Mesenchymal stem cell (in vitro differentiated cells and primary cell): ENCODE measurements at regions not wholly inside any gene's neighbourhood (a gene's known extent, or its start where the extent isn't known, plus 50 kb on each side); places are given as distances from the start of the nearest gene placed in this dataset.

ENCODE experiments used
- DNase-seq: peaks from one replicate; pipeline ENCODE4 v3.0.0-alpha.2; 2013
- H2AFZ ChIP-seq: one replicate; pipeline ENCODE4 v1.6.1; 2013; ENCODE audit warnings: low read depth, mild to moderate bottlenecking, control low read depth, inconsistent platforms, low read length, moderate library complexity
- H2AK5ac ChIP-seq: 2 replicates; pipeline ENCODE4 v1.6.1; 2013; ENCODE audit warnings: low read length, moderate library complexity, mild to moderate bottlenecking, inconsistent platforms; ENCODE audit not compliant: severe bottlenecking
- H2BK120ac ChIP-seq: one replicate; pipeline ENCODE4 v1.6.1; 2013; ENCODE audit warnings: low read depth, mild to moderate bottlenecking, inconsistent platforms, low read length, moderate library complexity
- H2BK12ac ChIP-seq, 2 experiments: one replicate each; pipeline ENCODE4 v1.6.1; 2013; ENCODE audit warnings: inconsistent platforms in 2 of 2, low read length in 2 of 2, mild to moderate bottlenecking in 2 of 2, moderate library complexity in 2 of 2, control low read depth in 1 of 2
- H2BK15ac ChIP-seq: one replicate; pipeline ENCODE4 v1.6.1; 2013; ENCODE audit warnings: mild to moderate bottlenecking, low read depth, inconsistent platforms; ENCODE audit not compliant: poor library complexity, severe bottlenecking
- H2BK5ac ChIP-seq: 2 replicates; pipeline ENCODE4 v1.6.1; 2013; ENCODE audit warnings: low read depth, mild to moderate bottlenecking, low read length, control low read depth, inconsistent platforms; ENCODE audit not compliant: poor library complexity, severe bottlenecking
- H3K14ac ChIP-seq, 2 experiments: one replicate each; pipeline ENCODE4 v1.6.1; 2013; ENCODE audit warnings: inconsistent platforms in 2 of 2, low read length in 2 of 2, control low read depth in 1 of 2, mild to moderate bottlenecking in 1 of 2, moderate library complexity in 1 of 2
- H3K18ac ChIP-seq, 2 experiments: one replicate each; pipeline ENCODE4 v1.6.1; 2013; ENCODE audit warnings: inconsistent platforms in 2 of 2, low read length in 2 of 2, control low read depth in 1 of 2, low read depth in 1 of 2, mild to moderate bottlenecking in 1 of 2
- H3K23ac ChIP-seq, 2 experiments: one replicate each; pipeline ENCODE4 v1.6.1; 2013; ENCODE audit warnings: inconsistent platforms in 2 of 2, low read length in 2 of 2, mild to moderate bottlenecking in 2 of 2, moderate library complexity in 2 of 2, control low read depth in 1 of 2
- H3K27ac ChIP-seq: 2 replicates; pipeline ENCODE4 v1.5.1; 2013; ENCODE audit warnings: mild to moderate bottlenecking, moderate library complexity, low read length, control low read depth, inconsistent platforms; ENCODE audit not compliant: poor library complexity, severe bottlenecking
- H3K27me3 ChIP-seq, 2 experiments: 2 replicates each; pipeline versions ENCODE4 v1.6.1 to v1.7.0; 2013; ENCODE audit warnings: low read length in 2 of 2, mild to moderate bottlenecking in 2 of 2, moderate library complexity in 2 of 2, control low read depth in 1 of 2, inconsistent platforms in 1 of 2; ENCODE audit not compliant: control insufficient read depth in 1 of 2, insufficient read depth in 1 of 2
- H3K36me3 ChIP-seq, 2 experiments: 2 replicates each; pipeline versions ENCODE4 v1.6.1 to v1.7.0; 2013; ENCODE audit warnings: low read length in 2 of 2, control low read depth in 1 of 2, inconsistent platforms in 1 of 2, low read depth in 1 of 2, mild to moderate bottlenecking in 1 of 2; ENCODE audit not compliant: insufficient read depth in 2 of 2, control insufficient read depth in 1 of 2
- H3K4ac ChIP-seq, 2 experiments: one replicate each; pipeline ENCODE4 v1.6.1; 2013; ENCODE audit warnings: inconsistent platforms in 2 of 2, low read length in 2 of 2, mild to moderate bottlenecking in 2 of 2, moderate library complexity in 2 of 2, control low read depth in 1 of 2, low read depth in 1 of 2
- H3K4me1 ChIP-seq: 2 replicates; pipeline ENCODE4 v1.6.1; 2013; ENCODE audit warnings: low read depth, low read length, control low read depth; ENCODE audit not compliant: control insufficient read depth, insufficient read depth
- H3K4me2 ChIP-seq: 2 replicates; pipeline ENCODE4 v1.6.1; 2013; ENCODE audit warnings: low read length, mild to moderate bottlenecking, inconsistent platforms; ENCODE audit not compliant: poor library complexity, severe bottlenecking
- H3K4me3 ChIP-seq, 2 experiments: 2 replicates each; pipeline versions ENCODE4 v1.5.1 to v1.7.0; 2013; ENCODE audit warnings: low read length in 2 of 2, mild to moderate bottlenecking in 2 of 2, control low read depth in 1 of 2, low read depth in 1 of 2; ENCODE audit not compliant: insufficient read depth in 1 of 2
- H3K79me1 ChIP-seq: replicated peaks from 2 replicates; pipeline ENCODE4 v1.6.1; 2013; ENCODE audit warnings: mild to moderate bottlenecking, control low read depth, low read length, inconsistent platforms; ENCODE audit not compliant: poor library complexity, severe bottlenecking
- H3K9ac ChIP-seq: 2 replicates; pipeline ENCODE4 v1.7.0; 2013; ENCODE audit warnings: mild to moderate bottlenecking, low read length, moderate library complexity
- H3K9me3 ChIP-seq: 2 replicates; pipeline ENCODE4 v1.7.0; 2013; ENCODE audit warnings: mild to moderate bottlenecking, low read length; ENCODE audit not compliant: control insufficient read depth
- H4K8ac ChIP-seq: one replicate; pipeline ENCODE4 v1.6.1; 2013; ENCODE audit warnings: inconsistent platforms, mild to moderate bottlenecking, low read length, moderate library complexity
- H4K91ac ChIP-seq: one replicate; pipeline ENCODE4 v1.6.1; 2013; ENCODE audit warnings: mild to moderate bottlenecking, low read length, inconsistent platforms
- WGBS: methylation state at CpG from one replicate; pipeline ENCODE4 v1.1.7; 2013; ENCODE audit warnings: mixed read lengths; 5-methylcytosine and 5-hydroxymethylcytosine counted together

DNA sequence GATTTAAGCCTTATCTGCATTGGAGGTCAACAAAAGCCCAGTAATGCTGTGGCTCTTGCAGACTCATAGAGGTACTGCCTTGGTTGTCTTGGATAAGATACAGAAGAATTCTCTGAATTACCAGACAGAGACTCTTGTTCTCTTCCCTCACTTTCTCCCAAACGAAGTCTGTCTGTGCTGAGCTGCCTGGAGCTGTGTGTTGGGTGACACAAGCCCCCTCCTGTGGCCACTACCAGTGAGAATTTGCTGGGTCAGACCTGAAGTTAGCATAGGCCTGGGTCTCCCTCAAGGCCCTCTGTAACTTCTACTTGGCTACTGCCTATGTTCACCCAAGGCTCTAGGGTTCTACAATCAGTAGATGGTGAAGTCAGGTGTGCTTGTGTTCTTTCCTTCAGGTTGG, 413.0 kb downstream of the PCDH20 start:
- DNase-seq, result no peak
- Histone ChIP-seq H3K14ac (no peak overlapping the region), H2BK5ac (no peak overlapping the region), H2BK12ac (no peak overlapping the region), H3K4ac (no peak overlapping the region), H3K27me3 (no peaks in the 10 kb centered on the region), H3K79me1 (no peaks in the 10 kb centered on the region), H2AK5ac (no peak overlapping the region), H3K27ac (no peak overlapping the region), H3K23ac (no peak overlapping the region), H3K9ac (no peak overlapping the region), H3K4me2 (no peak overlapping the region), H4K8ac (no peak overlapping the region), H2BK15ac (no peak overlapping the region), H3K18ac (no peak overlapping the region), H3K4me3 (no peak overlapping the region), H2AFZ (no peak overlapping the region), H3K9me3 (no peaks in the 10 kb centered on the region), H2BK120ac (no peak overlapping the region), H3K4me1 (no peaks in the 10 kb centered on the region), H3K36me3 (no peaks in the 10 kb centered on the region), H4K91ac (no peak overlapping the region)
- WGBS, result 41% methylated on average over 1 of the region's 1 CpG

DNA sequence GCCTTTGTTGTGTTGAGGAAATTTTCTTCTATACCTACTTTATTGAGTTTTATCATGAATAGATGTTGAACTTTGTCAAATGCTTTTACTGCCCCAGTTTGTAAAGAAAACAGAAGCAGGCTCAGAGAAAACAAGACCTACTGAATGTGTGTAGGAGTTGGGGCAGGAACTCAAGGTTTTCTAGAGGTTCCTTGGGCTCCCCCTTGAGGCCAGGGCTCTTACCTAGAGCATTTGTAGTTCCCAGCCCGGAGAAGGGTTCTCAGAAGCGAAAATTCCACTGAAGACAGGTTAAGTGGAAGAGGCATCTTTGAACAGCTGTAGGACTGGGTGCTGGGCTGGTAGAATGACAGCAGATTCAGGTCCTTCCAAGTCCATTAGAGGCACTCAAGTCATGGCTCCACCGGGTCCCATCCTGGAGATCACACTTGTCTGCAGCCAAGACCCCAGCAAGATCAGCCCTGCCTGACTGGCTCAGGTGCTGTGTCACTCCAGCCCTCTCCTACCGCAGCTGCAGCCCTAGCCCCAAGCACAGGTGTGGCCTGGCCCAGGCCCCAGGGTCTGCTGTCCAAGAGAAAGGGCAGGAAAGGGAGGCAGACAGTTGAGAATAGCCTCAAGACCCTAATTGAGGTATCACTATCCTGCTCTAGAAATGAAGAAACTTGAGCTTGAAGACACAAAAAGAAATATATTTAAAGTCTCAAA, 425.5 kb downstream of the PCDH20 start:
- Histone ChIP-seq H3K23ac (no peak overlapping the region), H3K27me3 (no peaks in the 10 kb centered on the region), H3K9me3 (no peaks in the 10 kb centered on the region), H2BK120ac (no peak overlapping the region), H2AK5ac (no peak overlapping the region), H3K14ac (no peak overlapping the region), H2BK5ac (no peak overlapping the region), H3K27ac (no peak overlapping the region), H3K4me1 (no peaks in the 10 kb centered on the region), H2BK15ac (no peak overlapping the region), H3K18ac (no peak overlapping the region), H3K36me3 (no peaks in the 10 kb centered on the region), H4K91ac (no peak overlapping the region), H3K4ac (no peak overlapping the region), H3K4me3 (no peak overlapping the region), H4K8ac (no peak overlapping the region), H2BK12ac (no peak overlapping the region), H3K79me1 (no peaks in the 10 kb centered on the region), H3K9ac (no peak overlapping the region), H2AFZ (no peak overlapping the region), H3K4me2 (no peak overlapping the region)
- DNase-seq, result no peak
- WGBS, result 65% methylated on average over 4 of the region's 4 CpGs

DNA sequence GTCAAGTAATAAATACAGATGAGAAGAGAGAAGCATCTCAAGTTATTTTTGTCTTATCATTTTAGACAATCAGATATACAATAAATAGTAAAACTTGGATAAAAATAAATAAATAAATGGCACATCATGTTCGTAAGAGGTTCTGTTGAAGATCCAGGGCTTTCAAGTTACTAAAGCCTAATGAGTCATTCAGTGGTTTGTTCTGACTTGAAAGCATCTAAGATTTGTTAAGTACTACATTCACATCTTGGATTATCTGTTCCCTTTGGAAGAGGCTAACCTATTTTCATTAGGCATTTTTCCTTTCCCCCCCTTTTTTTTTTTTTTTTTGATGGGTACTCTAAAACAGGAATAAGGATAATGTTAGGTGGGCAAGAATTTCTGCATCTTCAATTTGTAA, 429.3 kb downstream of the PCDH20 start:
- Histone ChIP-seq H3K27me3 (no peaks in the 10 kb centered on the region), H2BK5ac (no peak overlapping the region), H3K14ac (no peak overlapping the region), H4K8ac (no peak overlapping the region), H3K9me3 (no peaks in the 10 kb centered on the region), H2BK12ac (no peak overlapping the region), H2AFZ (no peak overlapping the region), H2AK5ac (no peak overlapping the region), H3K27ac (no peak overlapping the region), H3K23ac (no peak overlapping the region), H2BK15ac (no peak overlapping the region), H3K4me2 (no peak overlapping the region), H3K4me1 (no peaks in the 10 kb centered on the region), H3K4me3 (no peak overlapping the region), H3K4ac (no peak overlapping the region), H3K79me1 (no peaks in the 10 kb centered on the region), H3K18ac (no peak overlapping the region), H3K36me3 (no peaks in the 10 kb centered on the region), H4K91ac (no peak overlapping the region), H2BK120ac (no peak overlapping the region), H3K9ac (no peak overlapping the region)
- no CpG with 5 or more reads among the region's 1 CpG for WGBS
- DNase-seq, result no peak

DNA sequence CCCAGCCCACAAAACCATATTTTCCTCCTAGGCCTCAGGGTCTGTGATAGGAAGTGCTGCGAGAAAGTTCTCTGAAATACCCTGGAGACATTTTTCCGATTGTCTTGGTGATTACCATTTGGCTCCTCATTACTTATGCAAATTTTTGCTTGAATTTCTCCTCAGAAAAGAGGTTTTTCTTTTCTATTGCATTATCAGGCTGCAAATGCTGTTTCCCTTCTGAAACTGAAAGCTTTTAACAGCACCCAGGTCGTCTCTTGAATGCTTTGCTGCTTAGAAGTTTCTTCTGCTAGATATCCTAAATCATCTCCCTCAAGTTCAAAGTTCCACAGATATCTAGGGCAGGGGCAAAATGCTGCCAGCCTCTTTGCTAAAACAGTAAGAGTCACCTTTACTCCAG, 434.2 kb downstream of the PCDH20 start:
- WGBS, result 78% methylated on average over 3 of the region's 3 CpGs
- Histone ChIP-seq H2AK5ac (no peak overlapping the region), H3K9ac (no peak overlapping the region), H2BK120ac (no peak overlapping the region), H3K79me1 (no peaks in the 10 kb centered on the region), H3K4me2 (no peak overlapping the region), H4K8ac (no peak overlapping the region), H3K23ac (no peak overlapping the region), H2AFZ (no peak overlapping the region), H3K27ac (no peak overlapping the region), H2BK12ac (no peak overlapping the region), H3K14ac (no peak overlapping the region), H3K27me3 (no peaks in the 10 kb centered on the region), H3K9me3 (no peaks in the 10 kb centered on the region), H3K18ac (no peak overlapping the region), H3K4me3 (no peak overlapping the region), H3K4ac (no peak overlapping the region), H2BK5ac (no peak overlapping the region), H2BK15ac (no peak overlapping the region), H3K4me1 (no peaks in the 10 kb centered on the region), H4K91ac (no peak overlapping the region), H3K36me3 (no peaks in the 10 kb centered on the region)
- no peak for DNase-seq
